ENCODE measurements at regions not wholly inside any gene's neighbourhood (a gene's known extent, or its start where the extent isn't known, plus 50 kb on each side); places are given as distances from the start of the nearest gene placed in this dataset.

DNA sequence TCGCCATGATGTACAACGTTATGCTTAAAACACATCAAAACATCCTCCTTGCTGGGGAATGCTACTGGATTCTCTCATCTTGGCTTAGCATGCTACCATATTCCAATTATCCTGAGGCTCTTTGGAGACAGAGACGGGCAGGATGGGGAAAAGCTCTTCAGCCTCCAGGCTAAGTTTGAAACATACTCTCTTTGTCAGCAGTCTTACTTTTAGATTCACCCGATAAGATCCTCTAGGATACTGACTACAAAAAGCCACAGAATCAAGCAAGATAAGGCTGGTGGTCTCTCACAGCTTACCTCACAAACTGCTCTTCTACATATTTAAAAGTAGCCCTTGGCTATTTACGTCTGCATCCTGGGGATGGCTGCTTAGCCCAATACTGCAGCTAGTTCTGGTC, 72.8 kb upstream of the LRCH1 start:
- POLR2A ChIA-PET (ENCODE audit: low non-redundant PET): no interaction called here
- no peak for DNase-seq (ENCODE audit: low spot score)
- CTCF ChIA-PET: no interaction called here
- no peak overlapping the region for H3K27ac ChIP-seq
- TF ChIP-seq, protein P1, sequence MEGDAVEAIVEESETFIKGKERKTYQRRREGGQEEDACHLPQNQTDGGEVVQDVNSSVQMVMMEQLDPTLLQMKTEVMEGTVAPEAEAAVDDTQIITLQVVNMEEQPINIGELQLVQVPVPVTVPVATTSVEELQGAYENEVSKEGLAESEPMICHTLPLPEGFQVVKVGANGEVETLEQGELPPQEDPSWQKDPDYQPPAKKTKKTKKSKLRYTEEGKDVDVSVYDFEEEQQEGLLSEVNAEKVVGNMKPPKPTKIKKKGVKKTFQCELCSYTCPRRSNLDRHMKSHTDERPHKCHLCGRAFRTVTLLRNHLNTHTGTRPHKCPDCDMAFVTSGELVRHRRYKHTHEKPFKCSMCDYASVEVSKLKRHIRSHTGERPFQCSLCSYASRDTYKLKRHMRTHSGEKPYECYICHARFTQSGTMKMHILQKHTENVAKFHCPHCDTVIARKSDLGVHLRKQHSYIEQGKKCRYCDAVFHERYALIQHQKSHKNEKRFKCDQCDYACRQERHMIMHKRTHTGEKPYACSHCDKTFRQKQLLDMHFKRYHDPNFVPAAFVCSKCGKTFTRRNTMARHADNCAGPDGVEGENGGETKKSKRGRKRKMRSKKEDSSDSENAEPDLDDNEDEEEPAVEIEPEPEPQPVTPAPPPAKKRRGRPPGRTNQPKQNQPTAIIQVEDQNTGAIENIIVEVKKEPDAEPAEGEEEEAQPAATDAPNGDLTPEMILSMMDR (conservative IDR thresholded peaks at IDR 0.05; ENCODE audit: low read depth): no peak

DNA sequence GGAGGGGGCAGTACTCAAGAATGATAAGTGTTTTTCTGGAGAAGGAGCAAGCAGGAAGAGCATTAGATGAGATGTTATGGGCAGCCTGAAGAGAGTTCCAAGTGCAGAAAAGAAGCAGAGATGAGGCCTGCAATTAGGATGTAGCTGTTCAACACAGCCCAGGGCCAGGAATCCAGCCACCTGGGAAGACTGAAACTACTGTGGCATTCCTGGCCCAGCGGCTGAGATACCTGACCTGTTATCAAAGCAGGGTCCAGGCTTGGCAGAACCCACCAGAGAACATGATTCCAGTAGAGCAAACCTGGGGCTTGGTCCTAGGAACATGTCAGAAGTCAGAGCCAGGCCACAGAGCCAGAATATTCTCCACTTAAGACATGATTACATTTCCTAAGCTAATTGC, 73.3 kb upstream of the LRCH1 start:
- H3K27ac ChIP-seq: no peak overlapping the region
- TF ChIP-seq, protein P1 (conservative IDR thresholded peaks at IDR 0.05; ENCODE audit: low read depth): no peak
- DNase-seq (ENCODE audit: low spot score): no peak
- ChIA-PET CTCF (no interaction called here), POLR2A (ENCODE audit: low non-redundant PET) (no interaction called here)

DNA sequence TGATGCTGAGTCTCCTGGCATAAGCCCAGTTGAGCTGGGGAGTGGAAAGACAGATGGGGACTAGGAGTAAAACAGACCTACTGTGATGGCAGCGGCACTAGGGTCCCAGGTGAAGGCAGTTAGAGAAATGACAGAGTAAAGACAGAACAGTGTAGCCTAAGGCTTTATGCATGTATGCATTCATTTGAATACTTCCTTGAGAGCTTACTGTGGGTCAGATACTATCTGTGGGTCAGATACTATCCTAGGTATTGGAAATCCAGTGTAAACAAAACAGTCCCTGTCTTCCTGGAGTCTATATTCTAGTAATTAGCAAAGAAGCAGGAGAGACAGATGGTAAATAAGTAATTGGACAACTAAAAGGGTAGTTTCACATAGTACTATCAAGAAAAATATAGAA, 73.7 kb upstream of the LRCH1 start:
- POLR2A ChIA-PET (ENCODE audit: low non-redundant PET): no interaction called here
- H3K27ac ChIP-seq: no peak overlapping the region
- CTCF ChIA-PET: no interaction called here
- TF ChIP-seq, protein P1 (conservative IDR thresholded peaks at IDR 0.05; ENCODE audit: low read depth): no peak
- no peak for DNase-seq (ENCODE audit: low spot score)

DNA sequence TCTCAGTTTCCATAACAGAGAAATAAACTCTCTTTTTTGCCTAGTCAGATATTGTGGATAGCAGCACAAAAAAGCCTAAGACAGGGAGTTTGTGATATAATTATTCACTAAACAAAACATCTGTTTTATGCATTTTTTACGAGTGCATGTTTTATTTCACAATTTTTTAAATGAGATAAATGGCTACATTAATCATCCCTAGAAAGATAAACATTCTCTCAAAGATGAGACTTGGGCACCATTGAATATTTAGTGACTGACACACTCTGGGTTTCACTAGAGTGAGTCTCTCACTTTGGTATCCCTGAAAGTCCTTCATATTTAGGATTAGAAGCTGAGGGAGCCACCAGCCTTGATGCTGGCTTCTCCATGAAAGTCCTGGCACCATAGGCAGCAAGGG, 74.3 kb upstream of the LRCH1 start:
- H3K27ac ChIP-seq: no peak overlapping the region
- TF ChIP-seq, protein P1 (conservative IDR thresholded peaks at IDR 0.05; ENCODE audit: low read depth): no peak
- CTCF ChIA-PET: no interaction called here
- POLR2A ChIA-PET (ENCODE audit: low non-redundant PET): no interaction called here
- DNase-seq (ENCODE audit: low spot score): no peak

DNA sequence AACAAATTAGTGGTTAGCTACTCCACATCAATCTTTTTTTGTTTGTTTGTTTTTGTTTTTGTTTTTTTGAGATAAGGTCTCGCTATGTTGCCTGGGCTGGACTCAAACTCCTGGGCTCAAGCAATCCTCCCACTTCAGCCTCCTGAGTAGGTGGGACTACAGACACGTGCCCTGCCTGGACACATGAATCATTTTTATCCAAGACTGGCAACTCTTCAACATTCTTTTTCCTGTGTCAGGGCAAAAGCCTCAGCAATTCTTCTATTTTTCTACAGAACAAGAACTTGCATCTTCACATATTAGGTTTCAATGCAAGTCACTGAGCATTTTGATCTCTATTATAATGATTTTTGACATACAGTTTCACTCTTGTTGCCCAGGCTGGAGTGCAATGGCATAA, 76.8 kb upstream of the LRCH1 start:
- TF ChIP-seq, protein P1 (conservative IDR thresholded peaks at IDR 0.05; ENCODE audit: low read depth): no peak
- POLR2A ChIA-PET (ENCODE audit: low non-redundant PET): no interaction called here
- DNase-seq (ENCODE audit: low spot score): no peak
- H3K27ac ChIP-seq: no peak overlapping the region
- CTCF ChIA-PET: no interaction called here

DNA sequence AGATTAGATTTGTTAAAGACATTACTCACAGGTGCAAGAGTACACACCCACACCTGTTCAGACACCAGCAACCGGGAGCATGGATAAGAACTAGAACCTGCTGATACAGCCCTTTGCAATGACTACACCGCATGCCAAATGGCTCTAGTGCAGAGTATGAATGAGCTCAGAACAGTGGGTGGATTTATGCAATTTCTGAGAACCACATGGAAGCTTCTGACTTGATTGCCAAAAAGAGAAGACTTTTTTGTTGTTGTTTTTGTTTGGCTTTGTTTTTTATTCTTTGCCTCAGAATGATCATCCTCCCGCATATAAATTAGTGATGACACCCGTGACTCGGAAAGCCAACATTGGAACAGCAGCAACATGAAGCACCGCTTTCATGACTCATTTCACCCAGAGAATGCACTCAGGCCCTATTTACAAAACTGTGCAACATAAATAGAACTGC, 77.4 kb upstream of the LRCH1 start:
- TF ChIP-seq, protein P1 (conservative IDR thresholded peaks at IDR 0.05; ENCODE audit: low read depth): no peak
- ChIA-PET CTCF (no interaction called here), POLR2A (ENCODE audit: low non-redundant PET) (no interaction called here)
- no peak for DNase-seq (ENCODE audit: low spot score)
- no peak overlapping the region for H3K27ac ChIP-seq

DNA sequence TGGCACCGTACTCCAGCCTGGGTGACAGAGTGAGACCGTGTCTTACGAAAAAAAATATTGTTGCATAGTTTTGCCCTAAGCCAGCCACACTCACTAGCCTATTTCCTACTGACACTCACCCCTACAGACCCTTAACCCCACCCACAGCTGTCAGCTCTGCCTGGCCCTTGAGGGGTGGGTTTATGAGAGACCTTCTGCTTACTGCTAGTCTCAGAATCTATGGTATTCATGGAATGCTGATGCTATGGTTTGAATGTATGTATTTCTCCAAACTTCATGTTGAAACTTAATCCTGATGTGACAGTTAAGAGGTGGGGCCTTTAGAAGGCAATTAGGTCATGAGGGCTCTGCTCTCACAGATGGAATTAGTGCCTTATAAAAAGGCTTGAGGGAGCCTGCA, 79.2 kb upstream of the LRCH1 start:
- TF ChIP-seq, protein P1 (conservative IDR thresholded peaks at IDR 0.05; ENCODE audit: low read depth): no peak
- no peak for DNase-seq (ENCODE audit: low spot score)
- H3K27ac ChIP-seq: no peak overlapping the region
- CTCF ChIA-PET: no interaction called here
- POLR2A ChIA-PET (ENCODE audit: low non-redundant PET): no interaction called here
